ENCODE measurements at regions not wholly inside any gene's neighbourhood (a gene's known extent, or its start where the extent isn't known, plus 50 kb on each side); places are given as distances from the start of the nearest gene placed in this dataset.

DNA sequence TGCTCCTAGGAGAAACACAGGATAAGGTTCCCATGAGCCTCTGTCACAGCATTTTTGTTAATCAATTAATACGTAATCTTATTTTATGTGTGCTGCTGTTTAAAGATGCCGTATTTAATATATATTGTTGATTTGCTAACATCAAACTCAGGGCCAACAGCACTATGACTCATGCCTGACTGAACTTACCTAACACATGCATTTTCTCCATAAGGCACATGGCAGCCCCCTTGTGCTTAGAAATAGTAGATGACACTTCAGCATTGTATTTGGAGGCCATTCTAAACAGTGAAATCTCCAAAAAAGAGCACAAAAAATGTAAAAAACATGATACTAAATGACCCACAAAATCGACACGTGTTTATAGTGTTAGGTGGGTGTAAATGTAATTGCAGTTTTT is 314.8 kb downstream of the MYCN start:
- H3K9me3 ChIP-seq (ENCODE audit: control insufficient read depth in 4 of 4, low read length in 3 of 4) = no peaks in the 10 kb centered on the region
- no peaks in the 10 kb centered on the region for H3K36me3 ChIP-seq (ENCODE audit: control insufficient read depth in 4 of 4, insufficient read depth in 3 of 4, low read depth in 1 of 4, low read length in 3 of 4)
- no peak for DNase-seq (ENCODE audit: low spot score)
- H3K4me3 ChIP-seq (ENCODE audit: low read depth in 1 of 3, low read length in 3 of 3) = no peak overlapping the region
- TF ChIP-seq FOXA1 (IDR thresholded peaks at IDR 0.05) (no peak), HNF4A (conservative IDR thresholded peaks at IDR 0.05) (no peak), RAD21 (IDR thresholded peaks at IDR 0.05) (no peak), EGR1 (IDR thresholded peaks at IDR 0.05; ENCODE audit: low read depth in 2 of 2) (no peak), YY1 (IDR thresholded peaks at IDR 0.05) (no peak), JUND (IDR thresholded peaks at IDR 0.05) (no peak), RXRA (IDR thresholded peaks at IDR 0.05) (no peak), SP1 (IDR thresholded peaks at IDR 0.05) (no peak)
- TF ChIP-seq, protein P1, sequence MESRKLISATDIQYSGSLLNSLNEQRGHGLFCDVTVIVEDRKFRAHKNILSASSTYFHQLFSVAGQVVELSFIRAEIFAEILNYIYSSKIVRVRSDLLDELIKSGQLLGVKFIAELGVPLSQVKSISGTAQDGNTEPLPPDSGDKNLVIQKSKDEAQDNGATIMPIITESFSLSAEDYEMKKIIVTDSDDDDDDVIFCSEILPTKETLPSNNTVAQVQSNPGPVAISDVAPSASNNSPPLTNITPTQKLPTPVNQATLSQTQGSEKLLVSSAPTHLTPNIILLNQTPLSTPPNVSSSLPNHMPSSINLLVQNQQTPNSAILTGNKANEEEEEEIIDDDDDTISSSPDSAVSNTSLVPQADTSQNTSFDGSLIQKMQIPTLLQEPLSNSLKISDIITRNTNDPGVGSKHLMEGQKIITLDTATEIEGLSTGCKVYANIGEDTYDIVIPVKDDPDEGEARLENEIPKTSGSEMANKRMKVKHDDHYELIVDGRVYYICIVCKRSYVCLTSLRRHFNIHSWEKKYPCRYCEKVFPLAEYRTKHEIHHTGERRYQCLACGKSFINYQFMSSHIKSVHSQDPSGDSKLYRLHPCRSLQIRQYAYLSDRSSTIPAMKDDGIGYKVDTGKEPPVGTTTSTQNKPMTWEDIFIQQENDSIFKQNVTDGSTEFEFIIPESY (IDR thresholded peaks at IDR 0.05) = no peak
- TF ChIP-seq, protein P2, sequence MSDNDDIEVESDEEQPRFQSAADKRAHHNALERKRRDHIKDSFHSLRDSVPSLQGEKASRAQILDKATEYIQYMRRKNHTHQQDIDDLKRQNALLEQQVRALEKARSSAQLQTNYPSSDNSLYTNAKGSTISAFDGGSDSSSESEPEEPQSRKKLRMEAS (IDR thresholded peaks at IDR 0.05) = no peak
- H3K9ac ChIP-seq (ENCODE audit: low read depth in 1 of 2, low read length in 2 of 2) = no peak overlapping the region
- no peaks in the 10 kb centered on the region for H3K27me3 ChIP-seq (ENCODE audit: control insufficient read depth in 4 of 4, insufficient read depth in 4 of 4, low read length in 3 of 4)
- 90% methylated on average over 4 of the region's 4 CpGs for WGBS
- no peak overlapping the region for H3K27ac ChIP-seq (ENCODE audit: low read depth in 1 of 2, low read length in 2 of 2)
- H3K4me1 ChIP-seq (ENCODE audit: control insufficient read depth in 4 of 4, insufficient read depth in 4 of 4, low read length in 3 of 4) = no peaks in the 10 kb centered on the region

DNA sequence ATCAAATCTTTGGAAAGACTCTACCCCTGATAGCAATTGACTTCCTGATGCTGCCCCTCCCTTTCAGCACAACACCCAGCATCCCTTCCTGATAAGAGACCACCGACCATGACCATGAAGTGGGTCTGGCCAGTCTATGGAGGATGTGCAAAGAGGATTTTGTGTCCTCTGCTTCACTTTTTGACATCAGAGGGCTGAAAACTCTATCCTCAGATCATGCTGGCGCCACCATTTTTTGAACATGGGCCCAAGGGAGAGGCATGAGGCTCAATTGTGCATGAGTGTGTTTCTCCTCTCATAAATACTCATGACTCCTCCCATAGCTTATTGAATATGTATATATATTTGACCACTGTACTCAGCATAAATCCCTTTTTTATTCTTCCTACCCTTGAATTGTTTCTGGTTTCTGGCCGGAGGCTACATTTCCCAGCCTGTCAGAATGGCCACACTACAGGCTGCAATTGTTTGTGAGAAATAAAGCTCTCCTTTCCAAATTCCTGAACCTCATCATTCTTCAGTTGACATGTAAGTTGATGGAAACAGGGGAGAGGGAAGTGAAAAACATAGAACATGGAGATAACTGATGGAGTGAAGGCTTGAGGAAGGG is 314.1 kb downstream of the MYCN start:
- TF ChIP-seq FOXA1 (IDR thresholded peaks at IDR 0.05) = no peak
- no peak for TF ChIP-seq SP1 (IDR thresholded peaks at IDR 0.05)
- TF ChIP-seq TAF1 (conservative IDR thresholded peaks at IDR 0.05) = no peak
- TF ChIP-seq HNF4A (conservative IDR thresholded peaks at IDR 0.05) = no peak
- TF ChIP-seq EGR1 (IDR thresholded peaks at IDR 0.05; ENCODE audit: low read depth in 2 of 2) = no peak
- no peak for TF ChIP-seq FOXA2 (IDR thresholded peaks at IDR 0.05)
- TF ChIP-seq, protein P3, sequence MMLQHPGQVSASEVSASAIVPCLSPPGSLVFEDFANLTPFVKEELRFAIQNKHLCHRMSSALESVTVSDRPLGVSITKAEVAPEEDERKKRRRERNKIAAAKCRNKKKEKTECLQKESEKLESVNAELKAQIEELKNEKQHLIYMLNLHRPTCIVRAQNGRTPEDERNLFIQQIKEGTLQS (IDR thresholded peaks at IDR 0.05) = no peak
- TF ChIP-seq JUND (IDR thresholded peaks at IDR 0.05) = no peak
- TF ChIP-seq YY1 (IDR thresholded peaks at IDR 0.05) = no peak
- Histone ChIP-seq H3K27ac (ENCODE audit: low read depth in 1 of 2, low read length in 2 of 2) (no peak overlapping the region), H3K9me3 (ENCODE audit: control insufficient read depth in 4 of 4, low read length in 3 of 4) (no peaks in the 10 kb centered on the region), H3K4me1 (ENCODE audit: control insufficient read depth in 4 of 4, insufficient read depth in 4 of 4, low read length in 3 of 4) (no peaks in the 10 kb centered on the region), H3K36me3 (ENCODE audit: control insufficient read depth in 4 of 4, insufficient read depth in 3 of 4, low read depth in 1 of 4, low read length in 3 of 4) (no peaks in the 10 kb centered on the region), H3K27me3 (ENCODE audit: control insufficient read depth in 4 of 4, insufficient read depth in 4 of 4, low read length in 3 of 4) (peaks cover 0 to under 1% (median 0%) of the 10 kb centered on the region in 4 donors), H3K4me3 (ENCODE audit: low read depth in 1 of 3, low read length in 3 of 3) (no peak overlapping the region), H3K9ac (ENCODE audit: low read depth in 1 of 2, low read length in 2 of 2) (no peak overlapping the region)
- 90% methylated on average over 3 of the region's 3 CpGs for WGBS
- no peak for DNase-seq (ENCODE audit: low spot score)

DNA sequence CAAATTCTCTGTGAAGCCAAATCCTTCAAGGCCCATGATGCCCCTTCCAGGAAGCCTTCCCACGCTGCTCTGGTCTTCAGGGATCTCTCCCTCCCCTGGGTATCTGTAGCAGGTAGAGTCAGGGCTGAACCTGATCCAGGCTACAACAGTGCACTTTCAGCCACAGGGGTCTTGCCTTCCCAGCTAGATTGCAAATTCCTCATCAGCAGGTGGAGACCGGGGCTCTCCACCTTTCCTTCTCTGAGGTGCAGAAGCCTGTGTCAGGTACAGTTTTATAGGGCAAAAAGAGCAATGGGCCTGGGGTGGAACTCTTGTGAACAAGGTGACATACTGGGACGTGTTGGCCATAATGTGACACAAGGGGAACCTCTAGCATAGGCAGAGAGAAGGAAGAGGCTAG is 312.9 kb downstream of the MYCN start:
- Histone ChIP-seq H3K9ac (ENCODE audit: low read depth in 1 of 2, low read length in 2 of 2) (no peak overlapping the region), H3K27me3 (ENCODE audit: control insufficient read depth in 4 of 4, insufficient read depth in 4 of 4, low read length in 3 of 4) (peaks cover 0 to 2% (median 0%) of the 10 kb centered on the region in 4 donors), H3K9me3 (ENCODE audit: control insufficient read depth in 4 of 4, low read length in 3 of 4) (no peaks in the 10 kb centered on the region), H3K4me1 (ENCODE audit: control insufficient read depth in 4 of 4, insufficient read depth in 4 of 4, low read length in 3 of 4) (no peaks in the 10 kb centered on the region), H3K36me3 (ENCODE audit: control insufficient read depth in 4 of 4, insufficient read depth in 3 of 4, low read depth in 1 of 4, low read length in 3 of 4) (no peaks in the 10 kb centered on the region), H3K27ac (ENCODE audit: low read depth in 1 of 2, low read length in 2 of 2) (no peak overlapping the region), H3K4me3 (ENCODE audit: low read depth in 1 of 3, low read length in 3 of 3) (no peak overlapping the region)
- 84% methylated on average over 3 of the region's 3 CpGs for WGBS
- no peak for DNase-seq (ENCODE audit: low spot score)
- no peak for TF ChIP-seq FOXA1 (IDR thresholded peaks at IDR 0.05)
- no peak for TF ChIP-seq GABPA (IDR thresholded peaks at IDR 0.05 in 1 of 2, conservative IDR thresholded peaks at IDR 0.05 in 1 of 2)
- no peak for TF ChIP-seq TAF1 (conservative IDR thresholded peaks at IDR 0.05)
- no peak for TF ChIP-seq EGR1 (IDR thresholded peaks at IDR 0.05; ENCODE audit: low read depth in 2 of 2)
- TF ChIP-seq, protein P4, sequence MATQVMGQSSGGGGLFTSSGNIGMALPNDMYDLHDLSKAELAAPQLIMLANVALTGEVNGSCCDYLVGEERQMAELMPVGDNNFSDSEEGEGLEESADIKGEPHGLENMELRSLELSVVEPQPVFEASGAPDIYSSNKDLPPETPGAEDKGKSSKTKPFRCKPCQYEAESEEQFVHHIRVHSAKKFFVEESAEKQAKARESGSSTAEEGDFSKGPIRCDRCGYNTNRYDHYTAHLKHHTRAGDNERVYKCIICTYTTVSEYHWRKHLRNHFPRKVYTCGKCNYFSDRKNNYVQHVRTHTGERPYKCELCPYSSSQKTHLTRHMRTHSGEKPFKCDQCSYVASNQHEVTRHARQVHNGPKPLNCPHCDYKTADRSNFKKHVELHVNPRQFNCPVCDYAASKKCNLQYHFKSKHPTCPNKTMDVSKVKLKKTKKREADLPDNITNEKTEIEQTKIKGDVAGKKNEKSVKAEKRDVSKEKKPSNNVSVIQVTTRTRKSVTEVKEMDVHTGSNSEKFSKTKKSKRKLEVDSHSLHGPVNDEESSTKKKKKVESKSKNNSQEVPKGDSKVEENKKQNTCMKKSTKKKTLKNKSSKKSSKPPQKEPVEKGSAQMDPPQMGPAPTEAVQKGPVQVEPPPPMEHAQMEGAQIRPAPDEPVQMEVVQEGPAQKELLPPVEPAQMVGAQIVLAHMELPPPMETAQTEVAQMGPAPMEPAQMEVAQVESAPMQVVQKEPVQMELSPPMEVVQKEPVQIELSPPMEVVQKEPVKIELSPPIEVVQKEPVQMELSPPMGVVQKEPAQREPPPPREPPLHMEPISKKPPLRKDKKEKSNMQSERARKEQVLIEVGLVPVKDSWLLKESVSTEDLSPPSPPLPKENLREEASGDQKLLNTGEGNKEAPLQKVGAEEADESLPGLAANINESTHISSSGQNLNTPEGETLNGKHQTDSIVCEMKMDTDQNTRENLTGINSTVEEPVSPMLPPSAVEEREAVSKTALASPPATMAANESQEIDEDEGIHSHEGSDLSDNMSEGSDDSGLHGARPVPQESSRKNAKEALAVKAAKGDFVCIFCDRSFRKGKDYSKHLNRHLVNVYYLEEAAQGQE (IDR thresholded peaks at IDR 0.05) = no peak
- TF ChIP-seq JUND (IDR thresholded peaks at IDR 0.05) = no peak
- no peak for TF ChIP-seq YY1 (IDR thresholded peaks at IDR 0.05)
- TF ChIP-seq NR2F2 (IDR thresholded peaks at IDR 0.05) = no peak
- TF ChIP-seq, protein P5, sequence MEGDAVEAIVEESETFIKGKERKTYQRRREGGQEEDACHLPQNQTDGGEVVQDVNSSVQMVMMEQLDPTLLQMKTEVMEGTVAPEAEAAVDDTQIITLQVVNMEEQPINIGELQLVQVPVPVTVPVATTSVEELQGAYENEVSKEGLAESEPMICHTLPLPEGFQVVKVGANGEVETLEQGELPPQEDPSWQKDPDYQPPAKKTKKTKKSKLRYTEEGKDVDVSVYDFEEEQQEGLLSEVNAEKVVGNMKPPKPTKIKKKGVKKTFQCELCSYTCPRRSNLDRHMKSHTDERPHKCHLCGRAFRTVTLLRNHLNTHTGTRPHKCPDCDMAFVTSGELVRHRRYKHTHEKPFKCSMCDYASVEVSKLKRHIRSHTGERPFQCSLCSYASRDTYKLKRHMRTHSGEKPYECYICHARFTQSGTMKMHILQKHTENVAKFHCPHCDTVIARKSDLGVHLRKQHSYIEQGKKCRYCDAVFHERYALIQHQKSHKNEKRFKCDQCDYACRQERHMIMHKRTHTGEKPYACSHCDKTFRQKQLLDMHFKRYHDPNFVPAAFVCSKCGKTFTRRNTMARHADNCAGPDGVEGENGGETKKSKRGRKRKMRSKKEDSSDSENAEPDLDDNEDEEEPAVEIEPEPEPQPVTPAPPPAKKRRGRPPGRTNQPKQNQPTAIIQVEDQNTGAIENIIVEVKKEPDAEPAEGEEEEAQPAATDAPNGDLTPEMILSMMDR (IDR thresholded peaks at IDR 0.05; ENCODE audit: low read depth, low read length, missing input control) = no peak
- no peak for TF ChIP-seq HNF4G (IDR thresholded peaks at IDR 0.05)
- TF ChIP-seq FOXA2 (IDR thresholded peaks at IDR 0.05) = no peak
- TF ChIP-seq HNF4A (conservative IDR thresholded peaks at IDR 0.05) = no peak
